GM20000 (cell line): ENCODE measurements at regions not wholly inside any gene's neighbourhood (a gene's known extent, or its start where the extent isn't known, plus 50 kb on each side); places are given as distances from the start of the nearest gene placed in this dataset.
"Not testable (repeated sequence)": the region's sequence is repeated elsewhere in the genome, so short reads cannot be mapped to it uniquely, and the experiment has no call there.

Experiments used
- DNase-seq: peaks from one replicate; pipeline ENCODE4 v3.0.0; 2012; ENCODE audit warnings: low spot score
- CTCF ChIP-seq: IDR thresholded peaks from 2 replicates; pipeline ENCODE4 v1.5.1; 2012; ENCODE audit warnings: mild to moderate bottlenecking, control low read depth; ENCODE audit errors: extremely low read depth, missing control alignments

GRCh38 chr21:18549214-18549905 lies 145.8 kb upstream of the TMPRSS15 start:
- no peak for DNase-seq
- TF ChIP-seq CTCF = no peak

GRCh38 chr21:18550361-18550760 lies 146.8 kb upstream of the TMPRSS15 start:
- no peak for TF ChIP-seq CTCF
- no peak for DNase-seq

- TF ChIP-seq CTCF = no peak
- no peak for DNase-seq
Observed at GRCh38 chr21:18553786-18554185, 150.2 kb upstream of the TMPRSS15 start.

- DNase-seq = not testable (repeated sequence)
Observed at GRCh38 chr21:18567770-18568169, 164.2 kb upstream of the TMPRSS15 start.

GRCh38 chr21:18588001-18588662 lies 184.5 kb upstream of the TMPRSS15 start:
- no peak for DNase-seq
- no peak for TF ChIP-seq CTCF

- no peak for DNase-seq
- TF ChIP-seq CTCF = no peak
Observed at GRCh38 chr21:18601146-18601545, 197.6 kb upstream of the TMPRSS15 start.

- TF ChIP-seq CTCF = no peak
- no peak for DNase-seq
Observed at GRCh38 chr21:18602711-18603110, 199.1 kb upstream of the TMPRSS15 start.

- no peak for TF ChIP-seq CTCF
- DNase-seq = no peak
Observed at GRCh38 chr21:18603261-18603660, 199.7 kb upstream of the TMPRSS15 start.
